ENCODE measurements at regions not wholly inside any gene's neighbourhood (a gene's known extent, or its start where the extent isn't known, plus 50 kb on each side); places are given as distances from the start of the nearest gene placed in this dataset.

DNA sequence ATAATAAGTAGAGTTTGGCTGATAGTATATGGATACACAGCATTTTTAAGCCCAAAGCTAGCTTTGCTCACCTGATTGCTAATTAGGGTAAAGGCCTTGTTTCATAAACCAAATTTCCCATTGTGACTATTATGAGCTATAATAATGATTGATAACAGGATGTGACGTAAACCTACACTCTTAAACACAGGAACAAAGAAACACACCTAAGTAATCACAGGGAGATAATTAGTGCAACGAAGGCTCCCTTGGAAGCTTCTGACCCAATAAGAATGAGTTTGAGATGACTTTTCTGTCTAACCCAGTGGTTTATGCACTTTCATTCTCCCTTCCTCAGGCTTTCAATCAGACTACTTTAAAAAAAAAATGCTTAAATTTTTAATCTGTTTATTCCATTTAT, 683.2 kb downstream of the SATB2 start:
- Histone ChIP-seq H3K4me3 (no peak overlapping the region), H3K27ac (no peak overlapping the region)
- TF ChIP-seq CTCF (IDR thresholded peaks at IDR 0.05): no peak
- DNase-seq (ENCODE audit: low spot score): no peak

DNA sequence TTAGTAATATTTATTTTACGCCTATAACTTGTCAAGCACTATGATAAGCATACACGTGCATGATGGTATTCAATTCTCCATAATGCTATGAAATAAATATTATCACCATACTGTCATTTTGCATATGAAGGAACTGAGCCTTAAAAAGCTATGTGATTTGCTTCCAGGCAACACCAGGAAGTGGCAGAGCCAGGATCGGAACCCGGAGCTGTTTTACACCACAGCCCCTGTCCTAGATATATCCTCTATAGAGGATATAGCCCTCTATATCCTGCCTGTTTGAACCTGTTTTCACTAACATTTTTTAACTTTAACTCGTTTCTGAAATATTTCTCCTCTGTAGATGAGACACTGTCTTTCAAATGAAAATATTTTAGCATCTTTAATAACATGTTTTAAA, 690.0 kb downstream of the SATB2 start:
- TF ChIP-seq CTCF (IDR thresholded peaks at IDR 0.05): no peak
- no peak overlapping the region for H3K27ac ChIP-seq

DNA sequence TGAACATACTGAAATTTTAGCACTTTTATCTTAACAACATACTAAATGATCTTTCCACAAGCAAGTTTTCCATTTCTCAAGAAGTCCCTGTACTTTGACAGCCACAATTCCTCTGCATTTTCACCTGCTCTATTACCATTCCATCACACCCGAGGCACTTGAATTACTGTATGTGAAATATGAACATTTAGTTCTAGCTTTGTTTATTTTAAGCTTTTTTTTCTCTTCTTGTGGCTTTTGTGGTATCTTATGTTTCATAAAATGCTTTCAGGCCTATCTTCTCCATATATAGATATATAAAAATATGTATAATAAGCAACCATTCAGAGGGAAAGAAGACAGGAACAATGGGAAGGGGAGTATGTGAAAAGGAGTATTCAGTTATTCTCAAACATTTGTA, 693.9 kb downstream of the SATB2 start:
- no peak for TF ChIP-seq CTCF (IDR thresholded peaks at IDR 0.05)
- DNase-seq (ENCODE audit: low spot score): no peak
- H3K27ac ChIP-seq: no peak overlapping the region
- no peak overlapping the region for H3K4me3 ChIP-seq

More for the DNA sequence above, 690.0 kb downstream of the SATB2 start:
- no peak overlapping the region for H3K4me3 ChIP-seq
- no peak for DNase-seq (ENCODE audit: low spot score)

DNA sequence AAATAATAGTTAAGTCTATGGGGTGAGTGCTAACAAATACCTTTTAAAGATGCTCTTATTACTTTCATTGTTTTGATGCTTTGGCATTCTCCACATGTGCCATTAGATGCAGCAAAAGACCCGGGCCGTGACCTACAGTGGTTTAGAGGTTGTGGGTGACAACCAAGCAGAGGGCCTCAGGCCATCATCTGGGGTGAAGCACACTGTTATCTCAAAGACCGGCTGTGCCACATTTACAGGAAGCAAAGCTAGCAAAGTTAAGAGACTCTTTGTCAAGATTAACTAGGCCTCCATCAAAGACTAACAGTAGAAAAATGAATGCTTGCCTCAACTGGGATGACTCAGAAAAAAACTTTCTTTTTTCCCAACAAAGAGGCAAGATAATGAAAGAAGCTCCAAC, 695.3 kb downstream of the SATB2 start:
- no peak for TF ChIP-seq CTCF (IDR thresholded peaks at IDR 0.05)
- Histone ChIP-seq H3K27ac (no peak overlapping the region), H3K4me3 (no peak overlapping the region)
- no peak for DNase-seq (ENCODE audit: low spot score)

DNA sequence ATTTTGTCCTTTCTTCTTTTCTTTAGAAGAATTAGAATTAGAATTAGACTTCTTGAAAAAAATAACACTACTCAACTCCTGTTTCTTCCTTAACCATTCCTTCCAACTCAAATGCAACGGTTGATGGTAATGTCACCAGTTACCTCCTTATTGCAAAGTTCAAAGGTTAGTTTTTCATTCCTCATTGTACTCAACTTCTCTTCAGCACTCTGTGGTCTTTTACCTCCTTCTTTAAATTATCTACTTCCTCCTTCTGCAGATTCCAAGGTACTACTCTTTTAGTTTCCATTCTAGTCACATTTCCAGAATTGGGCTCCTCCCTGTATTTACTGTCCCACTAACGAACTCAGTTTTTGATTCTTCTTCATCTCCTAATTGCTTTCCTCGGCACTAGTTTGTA, 700.7 kb downstream of the SATB2 start:
- Histone ChIP-seq H3K4me3 (no peak overlapping the region), H3K27ac (no peak overlapping the region)
- no peak for DNase-seq (ENCODE audit: low spot score)
- no peak for TF ChIP-seq CTCF (IDR thresholded peaks at IDR 0.05)

DNA sequence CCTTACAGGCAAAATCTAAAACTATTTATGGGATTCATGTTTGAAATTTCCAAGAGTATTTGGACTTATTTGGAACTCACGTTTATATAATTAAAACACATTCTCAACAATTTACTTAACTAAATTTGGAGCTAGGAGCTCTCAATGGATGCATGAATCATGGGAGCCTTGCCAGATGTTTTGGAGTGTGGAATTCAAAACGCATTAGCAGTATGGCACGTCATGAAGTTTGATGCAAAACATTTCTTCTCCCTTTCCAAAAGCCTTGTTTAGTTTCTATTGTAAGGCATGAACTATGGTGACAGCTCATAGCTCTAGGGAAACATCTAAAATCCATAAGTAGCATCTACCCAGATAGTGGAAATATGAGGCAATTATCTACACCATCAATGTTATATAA, 701.6 kb downstream of the SATB2 start:
- DNase-seq (ENCODE audit: low spot score): no peak
- Histone ChIP-seq H3K4me3 (no peak overlapping the region), H3K27ac (no peak overlapping the region)
- TF ChIP-seq CTCF (IDR thresholded peaks at IDR 0.05): no peak

GRCh38 chr2:198753101-198753500, 704.6 kb downstream of the SATB2 start:
- H3K27ac ChIP-seq: no peak overlapping the region
- no peak for DNase-seq (ENCODE audit: low spot score)
- no peak overlapping the region for H3K4me3 ChIP-seq
- TF ChIP-seq CTCF (IDR thresholded peaks at IDR 0.05): no peak
